Epithelial cell of proximal tubule (primary cell): ENCODE measurements at regions not wholly inside any gene's neighbourhood (a gene's known extent, or its start where the extent isn't known, plus 50 kb on each side); places are given as distances from the start of the nearest gene placed in this dataset.

ENCODE experiments used
- DNase-seq: peaks from one replicate; pipeline ENCODE4 v3.0.0-alpha.2; 2011; ENCODE audit warnings: low read depth
- H3K4me3 ChIP-seq: 2 replicates; pipeline ENCODE4 v1.5.1; 2011; ENCODE audit warnings: low read depth, mild to moderate bottlenecking, low read length
- CTCF ChIP-seq: conservative IDR thresholded peaks from 2 replicates; pipeline ENCODE4 v1.5.1; 2012; ENCODE audit warnings: low read depth, mild to moderate bottlenecking, low read length

DNA sequence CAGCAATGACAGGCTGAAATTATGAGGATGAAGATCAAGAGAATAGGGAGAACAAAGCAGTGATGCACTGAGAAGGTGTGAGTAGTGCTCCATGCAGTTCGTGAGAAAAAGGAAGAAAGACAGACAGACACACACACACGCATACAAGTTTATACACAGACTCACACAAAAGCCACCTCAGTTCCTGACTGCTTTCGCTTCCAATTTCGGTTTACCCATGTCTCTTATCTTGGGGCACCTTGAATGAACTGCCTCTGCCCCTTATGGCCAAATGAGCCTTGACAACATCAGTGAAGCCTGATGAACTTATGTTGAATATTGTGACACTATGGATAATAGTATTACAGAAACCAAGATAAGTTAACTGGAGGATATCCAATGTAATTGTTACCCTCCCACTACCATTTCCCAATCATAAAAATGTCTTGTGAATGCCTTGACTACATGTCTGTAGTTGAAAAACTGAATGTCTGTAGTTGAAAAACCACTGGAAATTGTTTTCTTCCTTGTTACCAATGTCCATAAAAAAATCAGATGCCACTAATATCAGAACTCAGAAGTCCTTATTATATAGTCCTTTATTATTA is 380.4 kb upstream of the DDHD1 start:
- no peak for TF ChIP-seq CTCF
- H3K4me3 ChIP-seq = no peak overlapping the region

DNA sequence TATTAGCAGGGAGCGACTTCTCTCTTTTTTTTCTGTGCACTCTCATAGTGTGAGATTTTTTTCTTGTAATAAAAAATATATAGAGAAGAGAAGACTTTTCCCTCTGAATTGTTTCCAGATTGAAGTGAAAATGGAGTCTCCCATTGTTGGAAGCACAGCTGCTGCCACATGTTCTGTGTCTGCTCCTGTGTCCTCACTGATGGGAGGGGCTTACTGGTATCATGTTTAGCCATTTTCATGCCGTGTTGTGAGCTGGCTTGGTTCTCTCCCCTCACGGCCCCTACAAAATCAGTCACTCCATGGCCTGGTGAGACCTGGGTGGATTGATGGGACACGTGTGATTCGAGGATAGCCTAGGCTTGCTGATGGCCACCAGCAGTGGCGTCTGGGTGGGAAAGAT is 379.7 kb upstream of the DDHD1 start:
- DNase-seq = no peak
- TF ChIP-seq CTCF = no peak
- no peak overlapping the region for H3K4me3 ChIP-seq

More for the DNA sequence above, 380.4 kb upstream of the DDHD1 start:
- no peak for DNase-seq

DNA sequence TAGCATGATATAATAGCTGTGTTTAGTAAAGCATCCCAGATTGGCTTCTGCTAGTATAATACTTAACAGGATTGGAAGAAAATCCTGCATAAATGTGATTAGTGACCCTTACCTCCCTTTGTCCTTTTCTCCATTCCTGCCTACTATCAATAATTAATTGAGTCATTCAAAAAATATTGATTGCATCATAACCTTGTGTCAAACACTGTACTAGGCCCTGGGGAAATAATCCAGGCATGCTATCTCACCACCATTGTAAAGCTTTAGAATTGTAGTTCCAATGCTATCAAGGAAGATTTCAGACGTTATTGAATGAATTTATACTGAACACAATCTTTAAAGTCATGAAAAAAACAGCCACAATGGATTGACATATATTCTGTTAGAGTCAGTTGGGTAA is 378.6 kb upstream of the DDHD1 start:
- TF ChIP-seq CTCF = no peak
- H3K4me3 ChIP-seq = no peak overlapping the region
- no peak for DNase-seq

DNA sequence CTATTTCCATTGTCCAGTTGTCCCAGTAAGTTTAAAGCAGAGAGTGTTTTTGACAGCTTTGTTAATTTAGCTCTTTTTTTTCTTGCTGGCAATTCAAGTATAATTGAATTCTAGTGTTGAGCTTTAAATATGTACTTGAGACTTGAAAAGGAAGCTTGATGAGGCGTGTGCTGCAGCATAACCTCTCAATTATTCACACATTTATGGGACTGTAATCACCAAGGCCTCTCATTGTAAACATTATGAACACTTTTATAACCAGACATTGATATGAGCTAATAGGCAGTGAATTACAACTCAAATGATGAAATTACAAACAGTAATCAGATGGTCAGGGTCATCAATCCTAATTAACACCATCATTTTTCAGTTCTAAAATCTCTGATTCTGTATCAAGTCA is 378.0 kb upstream of the DDHD1 start:
- no peak overlapping the region for H3K4me3 ChIP-seq
- DNase-seq = no peak
- no peak for TF ChIP-seq CTCF

GRCh38 chr14:53529519-53529918 is 376.4 kb upstream of the DDHD1 start:
- DNase-seq = no peak
- no peak overlapping the region for H3K4me3 ChIP-seq
- TF ChIP-seq CTCF = no peak

GRCh38 chr14:53528185-53528671 is 375.1 kb upstream of the DDHD1 start:
- no peak for DNase-seq
- no peak for TF ChIP-seq CTCF
- H3K4me3 ChIP-seq = no peak overlapping the region

DNA sequence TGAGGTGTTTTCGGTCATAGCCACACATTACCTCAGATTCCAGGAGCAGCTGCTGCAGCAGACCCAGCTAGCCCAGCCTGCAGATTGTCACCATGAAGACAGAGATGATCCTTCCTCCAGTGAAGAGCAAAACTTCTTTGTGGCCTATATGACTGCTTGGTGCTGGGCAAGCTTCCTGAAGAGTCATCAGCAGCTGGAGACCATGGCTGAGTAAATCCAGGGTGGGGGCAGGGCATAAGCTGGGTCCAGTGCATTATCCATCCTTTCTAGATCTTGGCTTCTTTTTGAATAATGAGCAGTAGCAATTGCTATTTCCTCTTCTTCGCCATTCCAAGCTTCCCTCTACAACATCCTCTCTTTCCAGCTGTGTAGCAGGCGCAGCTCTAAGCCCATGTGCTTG is 373.1 kb upstream of the DDHD1 start:
- H3K4me3 ChIP-seq = no peak overlapping the region
- no peak for TF ChIP-seq CTCF
- no peak for DNase-seq
